Hematopoietic multipotent progenitor cell (in vitro differentiated cells): ENCODE measurements at regions not wholly inside any gene's neighbourhood (a gene's known extent, or its start where the extent isn't known, plus 50 kb on each side); places are given as distances from the start of the nearest gene placed in this dataset.
"Not testable (repeated sequence)": the region's sequence is repeated elsewhere in the genome, so short reads cannot be mapped to it uniquely, and the experiment has no call there.

Experiments used
- DNase-seq, 3 donors: peaks; one replicate each; pipeline ENCODE4 v3.0.0-alpha.2; 2011 to 2015; ENCODE audit warnings: low read depth in 2 of 3, low spot score in 2 of 3

DNA sequence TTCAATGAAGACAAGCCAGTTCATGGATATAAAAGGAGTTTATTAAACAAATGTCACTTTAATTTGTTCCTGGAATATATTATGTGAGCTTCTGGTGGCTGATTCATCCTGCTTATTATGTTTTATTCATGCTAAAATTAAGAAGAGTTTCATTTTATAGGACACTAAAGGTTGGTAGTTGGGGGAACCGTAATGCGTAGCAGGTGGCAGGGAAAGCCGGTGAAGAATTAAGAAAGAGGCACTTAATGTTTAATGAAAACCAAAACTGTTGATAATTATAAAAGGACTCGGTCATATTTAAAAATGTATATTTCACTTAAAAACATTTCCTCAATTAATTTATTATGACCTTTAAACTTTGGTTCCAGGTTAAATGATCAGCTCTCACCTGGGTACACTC is 94.3 kb downstream of the XKR3 start:
- DNase-seq, result not testable (repeated sequence)

DNA sequence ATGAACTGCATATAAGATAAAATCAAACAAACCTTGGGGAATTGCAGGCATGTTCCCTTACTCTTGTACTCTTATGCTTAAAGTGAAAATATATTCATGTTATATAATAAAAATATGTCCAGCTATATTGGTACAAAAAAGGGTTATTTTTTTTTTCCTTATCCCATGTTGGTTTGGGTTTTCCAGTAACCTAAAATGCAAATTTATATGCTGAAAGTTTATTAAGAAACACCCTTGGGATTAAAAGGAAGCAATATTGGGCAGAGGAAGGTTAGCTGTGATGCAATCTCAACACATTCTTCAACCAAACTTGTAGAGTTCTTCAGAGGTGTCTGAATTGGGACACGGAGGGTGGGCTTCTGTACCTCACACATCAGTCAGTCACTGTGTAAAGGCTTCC is 97.7 kb downstream of the XKR3 start:
- DNase-seq, result not testable (repeated sequence)

DNA sequence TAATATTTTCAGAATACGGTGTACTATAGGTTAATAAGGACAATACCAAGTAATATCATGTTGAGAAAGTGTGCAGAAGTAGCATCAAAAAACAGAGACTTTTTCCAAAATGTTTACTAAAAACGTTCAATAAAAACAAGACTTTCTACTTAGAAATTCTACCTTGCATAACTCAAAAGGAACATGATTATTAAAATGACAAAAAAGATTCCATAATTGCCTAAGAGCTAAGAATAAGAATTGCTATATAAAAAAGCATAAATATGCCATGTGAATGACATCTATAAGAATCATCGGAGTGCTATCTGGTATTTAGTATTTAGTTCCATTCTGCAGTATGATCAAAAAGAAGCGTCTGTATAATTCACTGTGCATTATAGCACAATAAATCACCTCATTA is 102.0 kb downstream of the XKR3 start:
- DNase-seq, result not testable (repeated sequence)

DNA sequence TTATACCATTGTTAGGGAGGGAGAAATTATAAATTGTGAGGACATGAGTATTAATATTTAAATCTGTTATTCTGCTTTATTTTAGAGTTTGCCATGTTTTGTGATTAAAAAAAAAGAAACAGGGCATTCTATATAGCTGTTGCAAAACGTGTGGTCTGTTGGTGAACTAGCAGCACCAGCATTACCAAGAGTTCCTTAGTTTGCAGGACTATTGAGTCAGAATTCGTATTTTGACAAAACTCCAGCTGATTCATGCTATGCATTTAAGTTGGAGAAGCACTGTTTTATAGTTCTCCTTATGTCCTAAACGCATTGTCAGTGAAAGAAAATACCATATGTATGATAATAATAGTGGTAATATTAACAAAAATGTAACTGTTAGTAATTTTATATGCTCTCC is 102.6 kb downstream of the XKR3 start:
- DNase-seq, result not testable (repeated sequence)

DNA sequence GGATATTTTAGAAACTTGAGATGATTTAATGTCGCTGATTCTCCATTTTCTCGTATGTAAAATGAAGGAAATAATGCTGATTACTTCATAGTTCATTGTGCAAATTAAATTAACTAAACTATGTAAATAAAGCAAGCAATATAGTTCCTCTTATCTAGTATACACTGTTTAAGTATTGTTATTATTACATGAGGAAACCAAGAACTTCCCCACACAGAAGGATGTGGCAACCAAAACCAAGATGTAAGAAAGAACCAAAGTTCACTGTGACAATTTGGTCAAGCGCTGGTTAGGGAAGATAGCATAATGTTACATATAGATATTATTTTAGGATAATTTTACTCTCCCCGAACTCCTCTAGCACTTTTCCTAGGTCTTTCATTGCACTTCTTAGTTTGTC is 103.2 kb downstream of the XKR3 start:
- peak in 2 of 3 donors; percentile 5 to 54 for DNase-seq

DNA sequence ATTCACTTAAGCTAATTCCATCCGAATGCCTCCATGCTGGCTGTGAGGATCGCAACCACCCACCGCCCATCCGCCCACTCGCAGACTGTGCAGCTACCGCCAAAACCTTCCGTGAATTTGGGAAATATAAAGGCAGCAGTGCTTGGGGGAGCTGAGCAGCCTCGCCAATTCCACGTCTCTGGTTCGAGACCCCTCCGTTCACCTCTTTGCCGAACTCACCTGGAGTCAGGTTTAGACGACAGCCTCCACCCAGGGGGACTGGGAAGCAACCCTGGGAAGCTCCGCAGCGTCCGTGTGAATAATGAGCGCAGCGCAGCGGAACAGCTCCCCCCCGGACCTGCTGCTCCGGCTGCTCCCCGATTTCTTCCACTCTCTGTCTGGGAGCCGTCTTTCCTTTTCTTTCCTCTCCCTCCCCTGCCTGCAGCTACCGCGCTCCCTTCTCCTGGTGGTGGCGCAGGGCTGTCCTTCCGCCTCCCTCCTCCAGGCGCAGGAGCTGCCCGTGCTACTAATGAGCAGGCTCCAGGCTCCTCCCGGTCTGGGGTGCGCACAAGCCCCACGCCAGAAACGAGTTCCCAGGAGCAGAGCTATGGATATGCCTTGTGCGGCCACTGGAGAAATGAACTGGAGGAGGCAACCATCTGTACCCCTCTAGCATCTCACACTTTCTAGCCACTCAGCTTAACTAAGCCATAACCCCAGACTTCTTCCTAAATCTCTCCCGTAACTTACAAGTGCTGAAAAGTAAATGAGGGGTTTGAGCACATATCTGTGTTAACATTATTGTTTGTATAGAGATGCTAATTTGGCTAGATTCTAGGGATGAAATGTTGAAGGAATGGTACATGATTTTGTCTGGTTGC is 107.3 kb downstream of the XKR3 start:
- no peak for DNase-seq

DNA sequence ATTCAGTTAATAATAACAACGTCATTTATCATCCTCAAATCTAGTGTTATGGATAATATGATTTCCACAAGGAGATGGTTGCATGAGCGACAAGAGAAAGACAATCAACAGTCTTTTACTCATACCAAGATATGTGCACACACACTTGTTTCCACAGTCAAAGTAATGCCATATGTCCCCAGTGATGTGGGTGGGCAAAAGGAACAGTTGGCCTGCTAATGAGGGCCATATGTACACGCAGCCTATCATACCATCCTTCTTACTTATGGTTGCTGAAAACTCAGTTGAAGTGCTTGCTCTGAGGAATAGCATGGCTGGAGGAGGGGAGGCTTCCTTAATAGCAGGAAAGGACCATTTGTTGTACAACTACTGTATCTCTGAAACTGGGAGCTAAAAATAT is 110.6 kb downstream of the XKR3 start:
- not testable (repeated sequence) for DNase-seq

DNA sequence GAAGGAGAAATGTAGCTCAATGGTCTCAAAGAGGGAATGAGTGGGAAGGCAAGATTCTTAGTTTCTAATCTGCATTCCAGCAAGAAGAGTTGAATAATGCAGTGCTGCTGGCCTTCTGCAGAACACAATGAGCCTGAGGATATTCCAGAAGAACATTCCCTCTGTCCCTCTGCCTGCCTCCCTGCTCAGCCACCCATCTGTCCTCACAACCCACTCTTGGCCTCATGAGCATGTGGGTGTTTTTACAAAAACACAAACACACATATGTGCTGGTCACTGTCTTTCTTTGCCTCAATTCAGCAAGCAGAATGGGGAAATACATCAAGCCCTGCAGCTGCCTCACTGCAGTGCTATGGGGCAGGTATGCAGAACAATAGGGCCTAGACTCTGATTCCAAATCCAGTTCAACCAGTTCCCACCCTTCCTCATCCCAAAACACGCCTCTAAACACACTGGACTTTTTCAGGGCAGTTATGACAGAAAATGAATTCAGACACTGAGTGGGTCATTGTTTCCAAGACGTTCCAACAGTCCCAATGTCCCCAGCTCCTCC is 109.8 kb upstream of the CCT8L2 start:
- DNase-seq, result not testable (repeated sequence)

DNA sequence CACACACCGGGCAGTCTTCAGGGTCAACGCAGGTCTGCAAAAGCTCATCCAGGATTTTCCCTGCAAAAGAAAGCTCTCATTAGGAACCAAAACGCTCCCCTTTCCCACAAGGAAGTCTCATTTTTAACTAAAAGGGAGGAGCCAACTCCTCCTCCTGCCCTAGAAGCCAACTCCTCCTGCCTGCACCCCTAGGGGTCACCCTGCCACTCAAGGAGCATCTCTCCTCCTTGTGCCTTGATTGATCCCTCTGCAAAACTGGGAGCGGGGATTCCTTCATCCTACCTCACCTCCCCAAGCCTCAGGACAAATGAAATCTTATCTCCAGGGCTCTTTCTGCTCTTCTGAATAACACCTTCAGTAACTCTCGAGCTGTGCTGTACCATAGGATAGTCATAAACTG is 107.8 kb upstream of the CCT8L2 start:
- not testable (repeated sequence) for DNase-seq

DNA sequence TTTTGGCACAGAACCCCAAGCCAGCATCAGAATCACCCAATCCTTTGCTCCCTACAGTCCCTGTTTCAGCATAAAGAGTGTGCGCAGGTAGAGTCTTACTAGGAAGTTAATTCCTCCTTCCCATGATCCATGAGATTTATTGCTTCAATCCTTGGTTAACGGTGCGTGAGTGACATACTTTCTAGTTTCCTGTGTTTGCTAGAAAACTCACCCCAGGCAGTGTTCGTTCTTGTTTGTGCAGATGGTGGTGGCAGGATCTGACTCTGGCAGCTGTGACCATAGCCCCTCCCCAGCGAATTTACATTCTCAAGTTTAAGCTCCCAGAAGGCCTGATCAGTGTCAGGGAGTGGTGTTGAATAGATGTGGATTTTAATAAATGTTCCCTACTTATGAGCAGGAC is 106.7 kb upstream of the CCT8L2 start:
- no peak for DNase-seq

DNA sequence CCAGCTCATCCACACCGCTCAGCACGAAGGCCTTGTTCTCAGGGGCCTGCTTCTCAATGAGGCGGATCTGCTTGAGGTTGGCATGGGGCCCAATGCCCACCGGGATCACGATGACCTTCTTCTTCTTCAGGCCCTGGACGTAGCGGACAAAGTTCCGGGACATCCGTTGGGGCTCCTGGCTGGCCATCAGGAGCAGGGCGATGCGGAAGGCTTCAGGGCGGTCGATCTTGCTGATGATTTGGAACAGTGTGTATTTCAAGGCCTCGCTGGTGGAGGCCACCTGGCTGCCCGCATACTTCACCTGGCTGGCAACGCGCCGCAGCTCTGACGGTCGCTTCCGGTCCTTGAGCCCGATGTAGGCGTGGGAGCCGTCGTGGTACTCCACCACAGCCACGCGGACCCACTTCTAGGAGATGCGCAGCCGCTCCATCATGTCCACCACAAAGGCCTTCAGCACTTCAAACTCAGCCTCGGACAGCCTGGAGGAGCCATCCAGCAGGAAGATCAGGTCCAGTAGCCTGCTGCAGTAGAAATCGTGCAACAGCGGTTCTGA is 105.0 kb upstream of the CCT8L2 start:
- DNase-seq, result not testable (repeated sequence)

DNA sequence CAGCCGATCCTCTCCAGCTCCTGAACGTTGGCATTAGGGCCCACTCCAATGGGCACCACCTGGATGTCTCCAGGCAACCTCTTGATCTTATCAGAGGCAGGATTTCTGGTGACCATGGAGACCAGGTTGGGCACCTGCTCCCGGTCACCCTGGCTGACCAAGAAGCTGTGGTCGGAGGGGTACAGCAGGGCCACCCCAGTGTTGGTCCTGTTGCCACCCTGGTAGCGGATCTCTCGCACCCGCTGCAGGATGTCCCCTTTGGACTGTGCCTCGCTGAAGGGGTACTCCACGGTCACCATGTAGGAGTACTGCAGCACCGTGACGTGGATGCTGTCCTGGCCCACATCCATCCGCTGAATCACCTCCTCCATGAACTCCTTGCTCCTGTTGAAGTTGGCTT is 104.3 kb upstream of the CCT8L2 start:
- DNase-seq, result not testable (repeated sequence)

DNA sequence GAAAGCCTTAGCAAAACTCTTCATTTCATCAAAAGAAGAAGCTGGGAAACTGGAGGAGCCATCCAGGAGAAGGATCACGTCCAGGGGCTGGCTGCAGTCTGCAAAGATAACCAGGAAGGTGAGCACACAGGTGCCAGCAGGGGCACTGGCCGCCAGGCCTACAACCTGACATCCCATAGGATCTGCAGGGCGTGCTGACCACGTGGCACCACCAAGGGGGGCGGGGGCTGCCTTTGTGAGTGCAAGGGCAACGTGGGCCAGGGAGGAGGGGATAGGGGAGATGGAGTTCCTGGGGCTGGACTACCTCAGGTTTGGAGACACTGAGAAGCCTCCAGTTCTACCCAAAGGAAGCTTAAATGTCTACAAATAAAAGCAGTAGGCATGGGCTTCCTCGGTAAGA is 102.7 kb upstream of the CCT8L2 start:
- DNase-seq, result no peak

DNA sequence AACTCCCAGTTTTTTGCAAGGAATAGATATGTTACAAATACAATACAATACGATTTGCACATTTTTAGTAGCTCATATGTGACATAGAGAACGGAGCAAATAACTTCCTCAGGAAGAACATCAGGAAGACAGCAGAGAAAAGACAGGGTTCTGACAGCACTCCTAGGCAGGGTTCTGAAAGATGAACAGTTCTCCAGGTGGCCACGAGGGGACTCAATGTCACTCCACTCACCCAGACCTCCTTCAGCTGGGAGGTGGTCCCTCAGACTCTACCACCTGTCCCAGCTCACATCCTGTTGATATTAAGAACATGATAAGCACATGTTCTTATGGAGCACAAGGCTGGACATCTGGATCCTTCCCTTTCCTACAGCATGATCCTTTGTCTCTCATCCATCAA is 101.1 kb upstream of the CCT8L2 start:
- DNase-seq, result not testable (repeated sequence)

DNA sequence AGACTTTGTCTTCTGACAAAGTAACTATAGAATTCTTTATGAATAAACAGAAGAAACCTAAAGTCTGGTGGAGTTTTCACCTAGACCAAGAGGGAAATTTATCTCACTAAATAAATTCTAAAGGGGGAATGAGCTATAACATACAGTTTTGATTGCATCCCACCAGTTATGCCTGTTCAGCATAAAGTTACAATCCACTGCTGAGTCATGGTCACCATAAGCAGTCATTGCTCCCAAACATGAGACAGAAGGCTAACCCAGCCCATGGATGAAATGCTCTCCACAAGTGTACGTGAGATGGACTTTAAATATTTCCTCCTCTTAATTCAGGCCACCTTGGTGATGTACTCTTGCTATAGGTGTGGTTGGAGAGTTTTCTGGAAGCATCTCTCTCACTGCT is 96.7 kb upstream of the CCT8L2 start:
- not testable (repeated sequence) for DNase-seq

DNA sequence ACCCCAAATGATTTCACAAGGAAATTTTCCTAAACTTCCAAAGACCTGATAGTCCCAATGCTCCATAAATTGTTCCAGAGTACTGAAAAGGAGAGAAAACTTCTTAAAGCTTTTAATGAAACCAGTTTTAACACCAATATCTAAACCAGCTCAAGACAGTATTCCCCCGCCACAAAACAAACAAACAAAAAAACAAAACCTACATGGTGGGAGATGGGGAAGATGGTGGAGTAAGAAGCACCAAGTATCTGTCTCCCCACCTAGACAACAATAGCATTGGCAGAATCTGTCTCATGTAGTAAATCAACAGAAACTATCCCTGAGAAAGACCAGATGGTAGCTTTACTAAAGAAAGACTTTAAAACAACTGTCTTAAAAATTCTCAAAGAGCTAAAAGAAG is 88.7 kb upstream of the CCT8L2 start:
- not testable (repeated sequence) for DNase-seq

DNA sequence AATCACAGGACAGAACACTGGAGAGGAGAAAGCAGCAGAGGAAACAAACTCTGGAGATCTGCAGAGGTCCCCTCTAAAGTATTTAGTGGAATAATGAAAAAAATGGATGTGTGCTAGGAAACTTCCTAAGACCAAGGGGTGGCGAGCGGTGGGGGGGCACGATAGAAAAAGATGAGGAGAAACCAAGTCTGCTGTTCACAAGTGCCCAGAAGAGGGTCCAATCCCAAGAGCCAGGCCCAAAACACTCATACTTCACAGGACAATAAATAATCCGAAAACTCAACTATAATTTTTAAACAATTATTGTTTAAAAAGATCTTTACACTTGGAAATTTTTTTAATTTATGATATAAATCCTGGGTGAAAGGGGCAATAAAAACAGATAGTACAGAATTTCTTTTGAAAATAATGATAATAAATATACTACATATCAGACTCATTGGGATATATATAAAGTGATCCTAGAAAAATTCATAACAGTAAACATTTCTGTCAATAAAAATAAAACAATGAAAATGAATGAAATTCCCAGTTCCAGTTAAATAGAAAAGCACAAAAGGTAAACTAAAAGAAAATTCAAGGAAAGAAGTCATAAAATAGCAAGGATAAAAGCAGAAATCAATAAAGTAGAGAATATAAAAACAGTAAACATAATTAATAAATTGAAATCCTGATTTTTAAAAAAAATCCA is 87.7 kb upstream of the CCT8L2 start:
- not testable (repeated sequence) for DNase-seq

DNA sequence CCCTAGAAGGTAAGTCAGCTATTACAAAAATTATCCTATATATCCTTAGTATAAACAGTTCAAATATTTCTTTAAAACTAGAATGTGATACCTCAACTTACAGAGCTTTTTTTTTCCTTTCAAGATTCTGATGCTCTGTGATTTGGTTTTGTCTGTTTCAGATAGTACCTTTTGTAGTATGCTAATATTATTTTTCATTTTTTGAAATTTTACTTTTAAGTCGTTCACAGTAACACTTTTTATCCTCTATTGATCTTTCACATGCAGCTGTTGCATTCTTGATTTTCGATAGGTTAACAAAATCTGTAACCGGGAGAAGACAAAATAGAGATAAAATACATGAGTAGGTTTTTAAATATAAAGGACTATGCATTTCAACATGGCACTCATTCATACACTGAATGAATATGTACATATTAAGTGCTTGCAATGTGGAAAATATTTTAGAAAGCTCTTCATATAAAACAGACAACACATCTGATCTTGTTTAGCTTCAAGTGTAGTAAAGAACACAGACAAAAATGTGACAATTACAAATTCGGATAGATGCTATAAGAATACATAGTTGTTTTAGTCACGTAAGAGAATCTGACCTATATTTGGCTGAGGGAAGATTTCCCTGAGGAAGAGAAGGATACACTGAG is 86.7 kb upstream of the CCT8L2 start:
- not testable (repeated sequence) for DNase-seq

DNA sequence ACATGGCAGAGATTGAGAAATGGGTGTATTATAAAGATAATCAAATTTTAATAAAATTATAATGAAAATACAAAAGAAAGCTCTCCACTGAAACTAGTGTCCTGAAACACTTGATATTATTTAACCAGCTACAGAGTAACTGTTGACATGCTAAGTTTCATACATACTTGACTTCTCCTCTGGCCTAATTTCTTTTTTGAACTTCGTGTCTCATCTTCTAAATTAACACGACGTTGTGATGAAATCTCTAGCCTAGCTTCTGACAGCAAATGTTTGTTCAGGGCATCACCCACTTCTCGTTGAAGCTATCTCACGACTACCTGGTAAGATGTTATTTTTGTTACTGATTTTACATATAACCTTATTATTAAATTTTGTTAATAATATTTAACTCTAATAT is 80.8 kb upstream of the CCT8L2 start:
- not testable (repeated sequence) for DNase-seq

DNA sequence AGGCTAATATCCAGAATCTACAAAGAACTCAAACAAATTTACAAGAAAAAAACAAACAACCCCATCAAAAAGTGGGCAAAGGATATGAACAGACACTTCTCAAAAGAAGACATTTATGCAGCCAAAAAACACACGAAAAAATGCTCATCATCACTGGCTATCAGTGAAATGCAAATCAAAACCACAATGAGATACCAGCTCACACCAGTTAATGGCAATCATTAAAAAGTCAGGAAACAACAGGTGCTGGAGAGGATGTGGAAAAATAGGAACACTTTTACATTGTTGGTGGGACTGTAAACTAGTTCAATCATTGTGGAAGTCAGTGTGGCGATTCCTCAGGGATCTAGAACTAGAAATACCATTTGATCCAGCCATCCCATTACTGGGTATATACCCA is 73.0 kb upstream of the CCT8L2 start:
- DNase-seq, result not testable (repeated sequence)

DNA sequence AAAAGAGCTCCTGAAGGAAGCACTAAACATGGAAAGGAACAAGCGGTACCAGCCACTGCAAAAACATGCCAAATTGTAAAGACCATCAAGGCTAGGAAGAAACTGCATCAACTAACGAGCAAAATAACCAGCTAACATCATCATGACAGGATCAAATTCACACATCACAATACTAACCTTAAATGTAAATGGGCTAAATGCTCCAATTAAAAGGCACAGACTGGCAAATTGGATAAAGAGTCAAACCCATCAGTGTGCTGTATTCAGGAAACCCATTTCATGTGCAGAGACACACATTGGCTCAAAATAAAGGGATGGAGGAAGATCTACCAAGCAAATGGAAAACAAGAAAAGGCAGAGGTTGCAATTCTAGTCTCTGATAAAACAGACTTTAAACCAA is 69.7 kb upstream of the CCT8L2 start:
- not testable (repeated sequence) for DNase-seq
